ENCODE measurements at regions not wholly inside any gene's neighbourhood (a gene's known extent, or its start where the extent isn't known, plus 50 kb on each side); places are given as distances from the start of the nearest gene placed in this dataset.

DNA sequence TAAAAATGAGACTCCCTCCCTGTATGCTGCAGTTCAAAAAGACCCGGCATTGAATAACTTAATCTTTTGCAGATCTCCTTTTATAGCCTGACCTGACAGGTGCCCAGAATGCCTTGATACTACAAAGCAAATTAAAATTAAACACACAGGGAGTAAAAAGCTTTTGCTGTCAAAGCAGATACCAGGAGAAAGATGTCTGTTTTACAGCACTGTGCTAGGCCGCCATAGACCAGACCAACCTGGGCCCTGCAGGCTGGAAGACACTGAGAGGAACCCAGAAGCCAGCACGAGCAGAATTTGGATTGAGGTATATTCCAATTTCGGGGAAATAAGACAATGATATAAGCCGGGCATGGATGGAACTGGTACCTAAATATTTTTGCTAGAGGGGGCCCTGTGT is 602.8 kb upstream of the SOX11 start:
- ChIA-PET CTCF (no interaction called here), POLR2A (no interaction called here), SMC1A (ENCODE audit: uncharacterized antibody, unreplicated experiment) (no interaction called here), RAD21 (ENCODE audit: unreplicated experiment) (no interaction called here)
- Histone ChIP-seq H3K27me3 (replicated peaks in 1 of 2; ENCODE audit: control insufficient read depth in 2 of 2, insufficient read depth in 2 of 2, low read length in 1 of 2) (no peaks in the 10 kb centered on the region), H3K9ac (ENCODE audit: control insufficient read depth, insufficient read depth, low read length) (no peak overlapping the region), H3K4me2 (ENCODE audit: control insufficient read depth, insufficient read depth) (no peak overlapping the region), H3K4me3 (no peak overlapping the region), H3K9me3 (replicated peaks; ENCODE audit: control insufficient read depth, insufficient read depth, low read length) (no peaks in the 10 kb centered on the region), H3K4me1 (ENCODE audit: control insufficient read depth, insufficient read depth, low read length) (no peaks in the 10 kb centered on the region), H3K27ac (ENCODE audit: control insufficient read depth, insufficient read depth) (no peak overlapping the region), H3K79me2 (ENCODE audit: control insufficient read depth, insufficient read depth, low read length) (no peaks in the 10 kb centered on the region), H3K36me3 (ENCODE audit: control insufficient read depth in 2 of 2, insufficient read depth in 2 of 2, low read length in 1 of 2) (no peaks in the 10 kb centered on the region), H2AFZ (ENCODE audit: control insufficient read depth, low read depth, low read length) (no peak overlapping the region), H4K20me1 (ENCODE audit: control insufficient read depth, insufficient read depth) (no peaks in the 10 kb centered on the region)
- WGBS (ENCODE audit: insufficient coverage, insufficient replicate concordance, low lambda C conversion rate, missing lambda C conversion rate), result 12% methylated on average over 5 of the region's 5 CpGs
- no peak for TF ChIP-seq YY1 (IDR thresholded peaks at IDR 0.05; ENCODE audit: low read depth, low read length)
- TF ChIP-seq RAD51 (IDR thresholded peaks at IDR 0.05), result no peak
- no peak for TF ChIP-seq SMAD5 (IDR thresholded peaks at IDR 0.05; ENCODE audit: low read depth)
- no peak for TF ChIP-seq MEF2A (IDR thresholded peaks at IDR 0.05; ENCODE audit: insufficient read depth, low read depth, low read length)
- TF ChIP-seq, protein P1, sequence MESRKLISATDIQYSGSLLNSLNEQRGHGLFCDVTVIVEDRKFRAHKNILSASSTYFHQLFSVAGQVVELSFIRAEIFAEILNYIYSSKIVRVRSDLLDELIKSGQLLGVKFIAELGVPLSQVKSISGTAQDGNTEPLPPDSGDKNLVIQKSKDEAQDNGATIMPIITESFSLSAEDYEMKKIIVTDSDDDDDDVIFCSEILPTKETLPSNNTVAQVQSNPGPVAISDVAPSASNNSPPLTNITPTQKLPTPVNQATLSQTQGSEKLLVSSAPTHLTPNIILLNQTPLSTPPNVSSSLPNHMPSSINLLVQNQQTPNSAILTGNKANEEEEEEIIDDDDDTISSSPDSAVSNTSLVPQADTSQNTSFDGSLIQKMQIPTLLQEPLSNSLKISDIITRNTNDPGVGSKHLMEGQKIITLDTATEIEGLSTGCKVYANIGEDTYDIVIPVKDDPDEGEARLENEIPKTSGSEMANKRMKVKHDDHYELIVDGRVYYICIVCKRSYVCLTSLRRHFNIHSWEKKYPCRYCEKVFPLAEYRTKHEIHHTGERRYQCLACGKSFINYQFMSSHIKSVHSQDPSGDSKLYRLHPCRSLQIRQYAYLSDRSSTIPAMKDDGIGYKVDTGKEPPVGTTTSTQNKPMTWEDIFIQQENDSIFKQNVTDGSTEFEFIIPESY (IDR thresholded peaks at IDR 0.05), result no peak
- TF ChIP-seq, protein P2, sequence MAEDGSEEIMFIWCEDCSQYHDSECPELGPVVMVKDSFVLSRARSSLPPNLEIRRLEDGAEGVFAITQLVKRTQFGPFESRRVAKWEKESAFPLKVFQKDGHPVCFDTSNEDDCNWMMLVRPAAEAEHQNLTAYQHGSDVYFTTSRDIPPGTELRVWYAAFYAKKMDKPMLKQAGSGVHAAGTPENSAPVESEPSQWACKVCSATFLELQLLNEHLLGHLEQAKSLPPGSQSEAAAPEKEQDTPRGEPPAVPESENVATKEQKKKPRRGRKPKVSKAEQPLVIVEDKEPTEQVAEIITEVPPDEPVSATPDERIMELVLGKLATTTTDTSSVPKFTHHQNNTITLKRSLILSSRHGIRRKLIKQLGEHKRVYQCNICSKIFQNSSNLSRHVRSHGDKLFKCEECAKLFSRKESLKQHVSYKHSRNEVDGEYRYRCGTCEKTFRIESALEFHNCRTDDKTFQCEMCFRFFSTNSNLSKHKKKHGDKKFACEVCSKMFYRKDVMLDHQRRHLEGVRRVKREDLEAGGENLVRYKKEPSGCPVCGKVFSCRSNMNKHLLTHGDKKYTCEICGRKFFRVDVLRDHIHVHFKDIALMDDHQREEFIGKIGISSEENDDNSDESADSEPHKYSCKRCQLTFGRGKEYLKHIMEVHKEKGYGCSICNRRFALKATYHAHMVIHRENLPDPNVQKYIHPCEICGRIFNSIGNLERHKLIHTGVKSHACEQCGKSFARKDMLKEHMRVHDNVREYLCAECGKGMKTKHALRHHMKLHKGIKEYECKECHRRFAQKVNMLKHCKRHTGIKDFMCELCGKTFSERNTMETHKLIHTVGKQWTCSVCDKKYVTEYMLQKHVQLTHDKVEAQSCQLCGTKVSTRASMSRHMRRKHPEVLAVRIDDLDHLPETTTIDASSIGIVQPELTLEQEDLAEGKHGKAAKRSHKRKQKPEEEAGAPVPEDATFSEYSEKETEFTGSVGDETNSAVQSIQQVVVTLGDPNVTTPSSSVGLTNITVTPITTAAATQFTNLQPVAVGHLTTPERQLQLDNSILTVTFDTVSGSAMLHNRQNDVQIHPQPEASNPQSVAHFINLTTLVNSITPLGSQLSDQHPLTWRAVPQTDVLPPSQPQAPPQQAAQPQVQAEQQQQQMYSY (CRISPR knock-in tag; IDR thresholded peaks at IDR 0.05), result no peak
- no TSS peak for BruUV-seq (replicated peaks)
- in situ Hi-C loops (cut with MboI) (no loop called here), intact Hi-C loops (cut with micrococcal nuclease; ENCODE audit: unreplicated experiment) (no loop called here)
- no peak for FAIRE-seq
- no peak for ATAC-seq
- DNase-seq (ENCODE audit: low read depth, low spot score), result no peak

All from GM12878 (cell line).